Kidney tubule cell (primary cell): ENCODE measurements at regions not wholly inside any gene's neighbourhood (a gene's known extent, or its start where the extent isn't known, plus 50 kb on each side); places are given as distances from the start of the nearest gene placed in this dataset.

ENCODE experiments used
- DNase-seq: peaks from one replicate; pipeline ENCODE4 v3.0.0-alpha.2; 2018; ENCODE audit warnings: low spot score

GRCh38 chr10:89887830-89888229 lies 186.4 kb downstream of the KIF20B start:
- DNase-seq: peak; percentile 27

GRCh38 chr10:89888321-89889070 lies 187.1 kb downstream of the KIF20B start:
- no peak for DNase-seq

- no peak for DNase-seq
Measured at GRCh38 chr10:89889606-89890005, 188.2 kb downstream of the KIF20B start.

GRCh38 chr10:89891006-89891535 lies 189.7 kb downstream of the KIF20B start:
- no peak for DNase-seq

DNA sequence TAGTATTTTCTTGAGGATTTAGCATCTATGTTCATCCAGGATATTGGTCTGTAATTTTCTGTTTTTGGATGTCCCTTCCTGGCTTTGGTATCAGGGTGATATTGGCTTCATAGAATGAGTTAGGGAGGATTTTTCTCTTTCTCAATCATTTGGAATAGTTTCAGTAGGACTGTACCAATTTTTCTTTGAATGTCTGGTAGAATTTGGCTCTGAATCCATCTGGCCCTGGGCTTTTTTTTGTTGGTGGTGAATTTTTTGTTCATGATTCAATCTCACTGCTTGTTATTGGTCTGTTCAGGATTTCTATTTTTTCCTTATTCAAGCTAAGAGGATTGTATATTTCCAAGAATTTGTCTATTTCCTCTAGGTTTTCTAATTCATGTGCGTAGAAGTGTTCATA lies 192.7 kb downstream of the KIF20B start:
- no peak for DNase-seq

GRCh38 chr10:89900554-89900953 lies 199.2 kb downstream of the KIF20B start:
- no peak for DNase-seq

DNA sequence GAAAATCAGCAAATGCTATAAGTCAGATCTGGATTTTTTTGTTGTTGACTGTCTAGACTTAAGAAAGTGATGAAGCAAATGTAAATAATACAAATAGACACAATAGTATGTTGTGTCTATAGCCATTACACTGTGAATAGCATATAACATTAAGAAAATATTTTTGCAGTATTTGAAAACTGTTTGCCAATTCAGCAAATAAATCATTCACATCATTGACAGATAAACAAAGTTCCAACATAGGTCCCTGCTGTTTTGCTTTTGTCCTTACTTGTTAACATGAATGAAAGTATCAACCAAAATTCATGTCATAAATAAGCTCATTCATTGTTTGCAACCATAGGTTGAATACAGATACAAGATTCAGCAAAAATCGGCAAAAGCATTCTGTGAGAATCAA lies 200.5 kb downstream of the KIF20B start:
- no peak for DNase-seq

DNA sequence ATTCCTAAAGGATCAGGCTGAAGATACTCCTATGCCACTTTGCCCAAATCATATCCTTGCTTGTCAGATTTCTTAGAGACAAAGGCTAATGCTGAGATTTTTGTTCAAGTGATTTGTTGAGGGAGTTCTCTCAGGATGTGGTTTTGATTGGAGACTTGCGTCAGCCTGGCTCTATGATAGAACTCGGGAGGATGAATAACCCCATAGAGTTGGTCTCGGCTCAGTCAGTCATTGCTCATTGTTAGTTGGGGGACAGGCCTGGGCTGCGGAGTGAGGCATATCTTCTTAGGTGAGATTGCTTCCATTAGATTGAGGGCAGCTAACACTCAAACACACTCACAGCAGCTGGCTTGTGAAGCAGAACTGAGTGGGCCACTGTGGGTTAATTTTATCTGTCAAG lies 203.4 kb downstream of the KIF20B start:
- no peak for DNase-seq

DNA sequence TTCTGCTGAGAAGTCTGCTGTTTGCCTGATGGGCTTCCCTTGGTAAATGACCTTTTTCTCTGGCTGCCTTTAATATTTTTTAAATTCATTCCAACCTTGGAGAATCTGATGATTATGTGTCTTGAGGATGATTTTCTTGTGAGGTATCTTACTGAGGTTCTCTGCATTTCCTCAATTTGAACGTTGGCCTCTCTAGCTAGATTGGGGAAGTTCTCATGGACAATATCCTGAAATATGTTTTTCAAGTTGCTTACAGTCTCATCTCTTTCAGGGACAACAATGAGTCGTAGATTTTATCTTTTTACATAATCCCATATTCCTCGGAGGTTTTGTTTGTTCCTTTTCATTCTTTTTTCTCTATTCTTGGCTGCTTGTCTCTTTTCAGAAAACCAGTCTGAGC lies 208.4 kb downstream of the KIF20B start:
- DNase-seq: no peak

- DNase-seq: peak; percentile 20
Measured at GRCh38 chr10:89915021-89915420, 213.6 kb downstream of the KIF20B start.

DNA sequence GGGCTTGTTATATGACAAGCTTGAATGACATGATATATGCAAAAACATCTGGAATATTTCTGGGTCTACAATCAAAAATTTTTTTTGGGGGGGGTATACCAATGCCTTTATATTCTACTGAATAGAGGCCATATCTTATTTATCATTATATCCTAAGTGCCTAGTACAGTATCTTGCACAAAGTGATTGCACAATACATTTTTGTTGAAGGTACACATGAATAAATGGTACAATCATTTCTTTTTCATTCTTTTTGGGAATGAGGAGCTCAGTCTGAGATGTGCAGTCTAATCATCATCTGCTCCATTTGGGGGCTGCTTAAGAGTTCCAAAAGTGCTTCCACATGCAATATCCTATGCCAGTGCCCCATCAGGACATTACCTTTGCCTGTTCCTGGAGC lies 214.6 kb downstream of the KIF20B start:
- DNase-seq: no peak

- no peak for DNase-seq
Measured at GRCh38 chr10:89916468-89917215, 215.3 kb downstream of the KIF20B start.

- peak; percentile 80 for DNase-seq
Measured at GRCh38 chr10:89921403-89921802, 220.0 kb downstream of the KIF20B start.

DNA sequence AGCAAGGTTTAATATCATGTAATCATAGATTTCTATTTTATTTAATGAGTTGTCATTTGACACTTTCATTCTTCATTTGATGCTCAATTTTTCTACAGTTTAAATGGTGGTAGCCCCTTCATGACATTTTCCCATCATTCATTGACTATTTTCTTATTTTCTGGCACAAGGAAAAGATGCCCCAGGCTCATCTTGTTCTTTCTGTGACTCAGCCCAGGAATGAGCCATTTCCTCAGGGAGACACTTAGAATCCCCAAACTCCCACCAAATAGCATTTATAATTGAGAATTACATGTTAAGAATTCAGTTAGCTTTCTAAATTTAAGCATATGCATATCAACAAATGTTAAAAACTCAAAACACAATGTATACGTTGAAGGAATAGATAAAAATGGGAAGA lies 222.3 kb downstream of the KIF20B start:
- DNase-seq: no peak

- DNase-seq: no peak
Measured at GRCh38 chr10:89924261-89924660, 222.9 kb downstream of the KIF20B start.

GRCh38 chr10:89926736-89927135 lies 225.3 kb downstream of the KIF20B start:
- no peak for DNase-seq

GRCh38 chr10:89929282-89930026 lies 228.1 kb downstream of the KIF20B start:
- DNase-seq: peak; percentile 26

- DNase-seq: no peak
Measured at GRCh38 chr10:89937494-89937893, 236.1 kb downstream of the KIF20B start.

DNA sequence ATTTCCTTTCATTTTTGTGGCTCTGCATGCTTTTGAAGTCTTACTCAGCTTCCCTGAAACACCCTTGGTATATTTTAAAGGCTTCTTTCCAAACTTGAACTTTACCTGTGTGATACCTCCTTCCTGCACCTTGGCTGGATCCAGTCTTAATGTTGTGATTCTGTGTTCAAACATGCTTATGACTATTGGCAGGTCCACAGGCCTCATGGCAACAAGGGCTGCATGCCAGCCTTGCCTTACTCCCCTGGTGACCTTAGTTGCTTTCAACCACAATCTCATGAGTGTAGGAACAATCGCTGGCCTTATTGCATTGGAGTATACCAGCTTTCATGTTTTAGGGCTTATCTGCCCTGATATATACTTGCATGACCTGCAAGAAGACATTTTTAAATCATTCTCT lies 238.7 kb downstream of the KIF20B start:
- DNase-seq: no peak

DNA sequence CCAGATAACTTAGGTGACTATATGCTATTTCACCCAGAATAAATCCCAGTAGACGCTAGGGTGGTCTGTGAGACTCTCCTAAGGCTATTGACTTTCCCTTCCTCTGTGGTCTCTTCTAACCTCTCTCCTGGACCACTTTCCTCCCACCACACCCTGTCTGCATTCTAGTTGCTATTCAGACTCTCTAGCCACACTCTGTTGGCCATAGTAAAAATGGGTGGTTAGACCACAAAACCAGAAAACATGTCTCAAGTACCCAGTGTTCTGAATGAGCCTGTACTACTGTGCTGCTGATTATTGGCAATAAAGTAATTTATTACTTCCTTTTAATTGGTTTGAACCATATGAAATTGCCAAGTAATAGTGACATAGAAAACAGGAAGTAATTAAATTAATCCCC lies 240.8 kb downstream of the KIF20B start:
- no peak for DNase-seq

GRCh38 chr10:89944138-89944537 lies 242.7 kb downstream of the KIF20B start:
- DNase-seq: no peak

- DNase-seq: no peak
Measured at GRCh38 chr10:89946106-89946505, 244.7 kb downstream of the KIF20B start.

GRCh38 chr10:89949496-89949895 lies 248.1 kb downstream of the KIF20B start:
- DNase-seq: no peak
